Skeletal muscle tissue (tissue), 3 donors: ENCODE measurements at regions not wholly inside any gene's neighbourhood (a gene's known extent, or its start where the extent isn't known, plus 50 kb on each side); places are given as distances from the start of the nearest gene placed in this dataset.

ENCODE experiments used
- H3K27ac ChIP-seq: one replicate; pipeline ENCODE4 v1.7.0; 2013; ENCODE audit warnings: mild to moderate bottlenecking, low read depth, low read length, inconsistent platforms
- H3K27me3 ChIP-seq, 3 donors: one replicate each; pipeline ENCODE4 v1.7.0; 2013; ENCODE audit warnings: low read length in 3 of 3; ENCODE audit not compliant: control insufficient read depth in 3 of 3, insufficient read depth in 3 of 3
- H3K36me3 ChIP-seq, 3 donors: one replicate each; pipeline ENCODE4 v1.7.0; 2013; ENCODE audit warnings: low read length in 3 of 3; ENCODE audit not compliant: control insufficient read depth in 3 of 3, insufficient read depth in 3 of 3
- H3K4me1 ChIP-seq, 3 donors: one replicate each; pipeline ENCODE4 v1.7.0; 2013; ENCODE audit warnings: low read length in 3 of 3, mild to moderate bottlenecking in 3 of 3; ENCODE audit not compliant: control insufficient read depth in 3 of 3, insufficient read depth in 3 of 3
- H3K4me3 ChIP-seq, 3 donors: one replicate each; pipeline ENCODE4 v1.7.0; 2013; ENCODE audit warnings: low read length in 3 of 3
- H3K9ac ChIP-seq, 3 donors: one replicate each; pipeline ENCODE4 v1.7.0; 2013; ENCODE audit warnings: low read length in 3 of 3, mild to moderate bottlenecking in 3 of 3, moderate library complexity in 2 of 3, low read depth in 1 of 3
- H3K9me3 ChIP-seq, 3 donors: one replicate each; pipeline ENCODE4 v1.7.0; 2013; ENCODE audit warnings: low read length in 3 of 3; ENCODE audit not compliant: control insufficient read depth in 3 of 3
- donor health status: Osteomylitis.

DNA sequence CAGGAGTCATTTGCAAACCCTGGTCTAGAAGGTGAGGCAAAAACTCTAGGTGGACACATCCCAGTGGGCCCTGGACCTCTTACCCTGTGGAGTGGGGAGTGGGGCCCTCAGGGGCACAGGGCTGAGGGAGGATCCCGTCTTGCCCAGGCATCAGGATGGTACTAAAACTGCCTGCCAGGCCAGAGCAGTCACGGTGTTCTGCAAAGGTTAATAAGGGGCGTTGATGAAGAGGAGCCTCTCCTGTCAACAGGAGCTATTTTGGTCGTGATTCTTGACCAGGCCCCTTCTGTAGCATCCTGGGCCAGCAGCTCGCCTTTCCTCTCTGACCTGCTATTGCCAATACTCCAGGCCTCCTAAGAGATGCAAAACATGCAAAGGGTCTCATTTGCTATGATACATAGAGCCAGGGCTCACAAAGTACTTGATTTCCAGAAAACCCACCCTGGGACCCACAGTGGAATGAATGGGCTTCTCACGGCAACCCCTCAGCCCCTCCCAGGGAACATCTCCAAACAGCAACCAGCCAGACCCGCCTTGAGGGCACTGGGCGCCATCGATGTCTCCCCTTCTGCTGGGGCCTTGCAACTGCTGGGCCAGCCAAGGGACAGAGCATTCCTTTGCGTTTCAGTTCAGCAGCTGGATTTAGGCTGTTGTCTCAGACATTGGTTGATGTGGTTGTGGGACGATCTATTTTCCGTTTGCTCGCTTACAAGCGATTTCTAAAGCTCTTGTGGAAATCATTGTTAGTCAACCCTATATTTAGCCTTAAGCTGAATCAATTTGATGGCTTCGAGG, 111.1 kb downstream of the PDCL3 start:
- peaks cover 0 to 4% (median 0%) of the 10 kb centered on the region in 3 donors for H3K27me3 ChIP-seq

DNA sequence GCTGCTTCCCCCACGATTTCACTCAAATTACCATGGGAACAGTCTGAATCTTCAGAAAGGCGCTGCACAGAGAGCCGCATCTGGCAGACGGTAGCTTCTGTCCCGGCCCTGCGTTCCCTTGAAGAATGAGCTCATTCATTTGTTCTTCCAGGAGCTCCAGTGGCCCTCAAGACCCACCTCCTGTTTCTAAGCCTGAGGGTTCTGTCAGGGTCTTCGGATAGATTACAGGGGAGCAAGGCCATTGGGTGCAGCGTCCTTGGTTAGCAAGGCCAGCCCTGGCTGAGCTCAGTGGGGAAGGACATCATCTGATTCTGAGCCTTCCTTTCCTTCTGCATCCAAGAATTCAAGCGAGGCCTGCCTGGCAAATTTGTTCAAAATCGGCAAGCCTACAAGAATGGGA, 111.9 kb downstream of the PDCL3 start:
- no peaks in the 10 kb centered on the region for H3K9me3 ChIP-seq
- peaks cover 0 to 4% (median 0%) of the 10 kb centered on the region in 3 donors for H3K27me3 ChIP-seq
- no peak overlapping the region for H3K27ac ChIP-seq
- H3K4me1 ChIP-seq = peaks cover 0 to 8% (median 0%) of the 10 kb centered on the region in 3 donors
- no peak overlapping the region for H3K4me3 ChIP-seq
- H3K36me3 ChIP-seq = no peaks in the 10 kb centered on the region
- H3K9ac ChIP-seq = no peak overlapping the region

More for the DNA sequence above, 111.1 kb downstream of the PDCL3 start:
- Histone ChIP-seq H3K36me3 (no peaks in the 10 kb centered on the region), H3K4me3 (no peak overlapping the region), H3K4me1 (peaks cover 0 to 8% (median 0%) of the 10 kb centered on the region in 3 donors), H3K9ac (no peak overlapping the region), H3K27ac (no peak overlapping the region), H3K9me3 (no peaks in the 10 kb centered on the region)

DNA sequence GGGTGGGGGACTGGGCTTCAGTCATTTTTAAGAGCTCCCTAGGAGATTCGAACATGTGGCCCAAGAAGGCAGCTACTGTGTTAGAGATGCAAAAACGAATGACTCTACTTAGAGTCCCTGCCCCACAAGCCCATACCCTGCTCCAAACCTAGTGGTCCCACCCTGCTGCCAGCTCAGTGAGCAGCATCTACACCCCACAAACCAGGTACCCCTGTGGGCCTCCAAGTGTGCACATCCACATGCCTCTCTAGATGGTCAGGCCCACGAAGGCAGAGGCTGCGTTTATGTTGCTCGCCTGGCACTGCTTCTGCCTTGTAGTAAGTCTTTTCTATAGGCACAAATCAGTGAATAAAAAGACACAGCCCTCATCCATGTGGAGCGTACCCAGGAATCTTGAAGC, 112.6 kb downstream of the PDCL3 start:
- Histone ChIP-seq H3K36me3 (no peaks in the 10 kb centered on the region), H3K9ac (no peak overlapping the region), H3K27me3 (no peaks in the 10 kb centered on the region), H3K4me3 (no peak overlapping the region), H3K4me1 (peaks cover 0 to 8% (median 0%) of the 10 kb centered on the region in 3 donors), H3K9me3 (no peaks in the 10 kb centered on the region), H3K27ac (no peak overlapping the region)

DNA sequence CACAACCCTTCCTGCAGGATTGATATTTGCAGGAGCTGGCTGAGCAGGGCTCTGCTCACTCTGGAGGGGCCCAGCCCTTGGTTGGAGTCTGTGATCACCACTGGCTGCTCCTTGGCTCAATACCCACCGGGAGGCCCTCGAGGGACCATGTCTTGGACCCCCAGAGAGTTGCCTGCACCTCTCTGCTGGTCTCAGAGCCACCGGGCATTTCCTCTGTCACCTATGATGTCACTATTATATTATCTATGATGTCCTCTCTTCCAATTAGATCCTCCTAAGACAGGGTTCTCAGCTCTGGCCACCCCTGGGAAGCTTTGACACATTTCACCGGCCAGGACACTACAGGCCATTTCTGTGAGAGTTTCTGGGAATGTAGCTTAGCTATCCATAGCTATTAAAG, 113.1 kb downstream of the PDCL3 start:
- Histone ChIP-seq H3K9me3 (no peaks in the 10 kb centered on the region), H3K4me3 (no peak overlapping the region), H3K36me3 (no peaks in the 10 kb centered on the region), H3K9ac (no peak overlapping the region), H3K27me3 (no peaks in the 10 kb centered on the region), H3K4me1 (peaks cover 0 to 8% (median 0%) of the 10 kb centered on the region in 3 donors), H3K27ac (no peak overlapping the region)

DNA sequence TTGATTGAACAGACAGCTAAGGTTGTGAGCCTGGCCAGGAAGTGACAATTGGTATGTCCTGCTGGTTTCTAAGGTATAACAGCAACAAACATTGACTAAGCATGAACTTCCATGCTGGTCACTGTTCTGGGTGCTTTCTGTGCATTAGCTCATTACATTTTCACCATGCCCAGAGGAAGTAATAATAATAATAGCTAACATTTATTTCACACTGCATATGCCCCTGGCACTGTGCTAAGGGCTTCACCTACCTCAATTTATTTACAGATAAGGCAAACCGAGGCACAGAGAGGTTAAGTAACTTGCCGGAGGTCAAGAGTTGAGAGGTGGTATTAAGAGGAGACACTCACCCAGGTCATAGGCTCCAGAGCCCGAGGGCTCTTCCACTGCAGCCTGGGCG, 113.6 kb downstream of the PDCL3 start:
- H3K4me1 ChIP-seq = peaks cover 0 to 8% (median 0%) of the 10 kb centered on the region in 3 donors
- no peak overlapping the region for H3K27ac ChIP-seq
- no peak overlapping the region for H3K4me3 ChIP-seq
- H3K9me3 ChIP-seq = no peaks in the 10 kb centered on the region
- no peak overlapping the region for H3K9ac ChIP-seq
- H3K27me3 ChIP-seq = no peaks in the 10 kb centered on the region
- no peaks in the 10 kb centered on the region for H3K36me3 ChIP-seq

DNA sequence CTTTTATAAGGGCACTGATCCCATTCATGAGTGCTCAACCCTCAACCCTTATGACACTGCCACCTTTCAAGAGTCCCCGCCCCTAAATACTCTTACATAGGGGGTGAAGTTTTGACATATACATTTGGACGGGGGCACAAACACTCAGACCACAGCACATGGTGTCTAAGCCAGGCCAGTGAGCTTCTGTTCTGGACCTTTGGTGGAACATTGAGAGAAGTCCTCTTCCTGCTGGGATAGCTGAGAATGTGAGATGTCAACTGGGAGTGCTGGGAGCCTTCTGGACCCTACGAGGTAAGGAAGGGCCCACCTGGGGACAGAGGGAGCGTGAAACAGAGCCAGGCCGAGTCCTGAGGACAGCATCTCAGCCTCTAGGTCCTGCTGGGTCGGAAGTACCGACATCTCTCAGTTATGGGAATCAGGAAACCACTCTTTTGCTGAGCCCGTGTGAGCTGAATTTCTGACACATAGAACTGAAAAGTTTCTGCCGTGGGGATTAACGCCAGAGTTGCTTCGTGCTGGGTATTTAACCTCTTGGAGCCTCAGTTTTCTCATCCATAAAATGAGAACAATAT, 114.9 kb downstream of the PDCL3 start:
- no peak overlapping the region for H3K4me3 ChIP-seq
- H3K27me3 ChIP-seq = no peaks in the 10 kb centered on the region
- H3K4me1 ChIP-seq = peaks cover 0 to 8% (median 0%) of the 10 kb centered on the region in 3 donors
- no peaks in the 10 kb centered on the region for H3K36me3 ChIP-seq
- no peak overlapping the region for H3K27ac ChIP-seq
- H3K9me3 ChIP-seq = no peaks in the 10 kb centered on the region
- H3K9ac ChIP-seq = no peak overlapping the region

DNA sequence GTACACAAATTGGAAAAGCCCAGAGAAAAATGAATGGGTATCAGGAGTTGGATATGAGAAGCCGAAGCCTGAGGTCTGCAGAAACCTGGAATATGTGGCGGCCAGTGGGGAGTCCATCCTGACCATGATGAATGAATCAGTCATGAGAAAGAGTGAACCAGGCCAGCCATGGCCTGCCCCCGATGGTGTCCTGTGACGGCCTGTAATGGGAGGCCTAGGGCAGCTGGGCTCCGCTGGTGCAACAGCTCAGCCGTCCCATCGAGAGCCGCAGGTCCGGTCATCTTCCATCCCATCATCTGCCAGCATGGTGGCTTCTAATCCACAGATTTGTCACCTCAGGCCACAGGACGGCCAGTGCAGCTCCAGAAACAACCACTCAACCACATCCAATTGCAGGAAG, 116.4 kb downstream of the PDCL3 start:
- Histone ChIP-seq H3K27me3 (no peaks in the 10 kb centered on the region), H3K27ac (no peak overlapping the region), H3K9me3 (peaks cover 0 to 2% (median 0%) of the 10 kb centered on the region in 3 donors), H3K4me3 (no peak overlapping the region), H3K9ac (no peak overlapping the region), H3K4me1 (no peaks in the 10 kb centered on the region), H3K36me3 (no peaks in the 10 kb centered on the region)

DNA sequence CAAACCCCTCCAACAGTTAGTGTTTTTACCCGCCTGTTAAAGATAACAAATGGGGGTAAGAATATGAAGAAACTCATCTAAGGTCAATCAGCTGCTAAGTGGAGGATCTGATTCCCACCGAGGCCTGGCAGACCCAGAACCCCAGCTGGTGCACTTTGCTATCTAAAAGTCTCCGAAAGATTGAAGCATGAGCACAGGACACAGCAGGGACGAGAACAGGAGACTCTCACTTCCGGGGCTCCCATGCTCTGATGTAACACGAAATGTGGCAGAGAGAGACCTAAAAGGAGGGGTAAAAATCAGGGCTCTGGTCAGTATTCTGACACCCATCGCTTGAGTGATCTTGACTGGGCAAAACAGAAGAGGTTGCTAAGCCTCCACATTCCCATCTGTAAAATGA, 119.7 kb downstream of the PDCL3 start:
- peaks cover 0 to 2% (median 0%) of the 10 kb centered on the region in 3 donors for H3K9me3 ChIP-seq
- no peaks in the 10 kb centered on the region for H3K27me3 ChIP-seq
- H3K4me3 ChIP-seq = no peak overlapping the region
- no peak overlapping the region for H3K27ac ChIP-seq
- H3K9ac ChIP-seq = no peak overlapping the region
- no peaks in the 10 kb centered on the region for H3K36me3 ChIP-seq
- H3K4me1 ChIP-seq = no peaks in the 10 kb centered on the region

DNA sequence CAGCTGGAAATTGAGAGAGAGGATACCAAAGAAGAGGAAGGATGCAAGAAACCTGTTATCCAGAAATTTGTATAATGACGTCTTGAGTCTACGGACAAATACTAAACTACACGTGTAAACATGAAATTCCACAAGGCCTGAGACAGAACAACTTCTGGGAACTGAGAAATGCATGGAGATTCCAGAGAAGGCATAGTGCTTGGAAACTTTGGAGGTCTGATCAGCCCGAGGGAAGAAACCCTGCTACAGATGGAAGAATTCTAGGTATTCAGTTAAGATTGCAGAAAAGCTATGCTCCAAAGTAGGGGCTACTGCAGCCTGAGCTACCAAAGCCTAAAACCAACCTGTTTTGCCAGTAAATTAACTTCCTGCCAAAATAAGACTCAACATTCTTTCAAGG, 120.4 kb downstream of the PDCL3 start:
- H3K36me3 ChIP-seq = no peaks in the 10 kb centered on the region
- no peaks in the 10 kb centered on the region for H3K4me1 ChIP-seq
- no peaks in the 10 kb centered on the region for H3K27me3 ChIP-seq
- H3K27ac ChIP-seq = no peak overlapping the region
- peaks cover 0 to 2% (median 0%) of the 10 kb centered on the region in 3 donors for H3K9me3 ChIP-seq
- H3K9ac ChIP-seq = no peak overlapping the region
- no peak overlapping the region for H3K4me3 ChIP-seq

DNA sequence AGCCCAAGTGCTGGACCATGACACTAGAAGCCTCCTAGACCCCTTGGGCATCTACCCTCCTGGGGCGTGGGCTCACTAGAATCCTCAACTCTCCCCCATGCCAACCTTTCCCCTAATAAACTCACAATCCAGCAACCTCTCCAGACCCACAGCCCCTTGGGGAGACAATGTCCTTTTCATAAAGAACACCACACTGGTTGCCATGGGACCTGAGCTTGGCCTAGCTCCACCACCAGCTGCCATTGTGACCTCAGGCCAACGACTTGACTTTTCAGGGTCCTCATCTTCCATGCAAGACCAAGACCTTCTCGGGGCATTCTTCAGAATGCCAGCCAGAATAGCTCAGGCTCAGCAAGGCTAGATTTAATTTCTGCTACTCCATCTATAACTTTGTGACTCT, 128.1 kb upstream of the NPAS2 start:
- H3K9ac ChIP-seq = no peak overlapping the region
- no peaks in the 10 kb centered on the region for H3K4me1 ChIP-seq
- H3K9me3 ChIP-seq = peaks cover 0 to 3% (median 0%) of the 10 kb centered on the region in 3 donors
- H3K27ac ChIP-seq = no peak overlapping the region
- no peaks in the 10 kb centered on the region for H3K36me3 ChIP-seq
- H3K4me3 ChIP-seq = no peak overlapping the region
- no peaks in the 10 kb centered on the region for H3K27me3 ChIP-seq
